Smooth muscle cell (in vitro differentiated cells): ENCODE measurements at regions not wholly inside any gene's neighbourhood (a gene's known extent, or its start where the extent isn't known, plus 50 kb on each side); places are given as distances from the start of the nearest gene placed in this dataset.

Experiments used
- DNase-seq: peaks from one replicate; lab custom pipeline; 2025; ENCODE audit not compliant: unreplicated experiment; lab: John Stamatoyannopoulos, UW
- H2AFZ ChIP-seq: fragments of 200-600 bp; sonication (generic); 2 replicates; pipeline ENCODE4 v1.6.0; 2016; ENCODE audit warnings: antibody characterized with exemption, low read depth, mild to moderate bottlenecking
- H3F3A ChIP-seq: fragments of 200-600 bp; sonication (generic); 2 replicates; pipeline ENCODE4 v1.6.0; 2017; ENCODE audit warnings: antibody characterized with exemption, low read depth
- H3K27ac ChIP-seq: fragments of 200-600 bp; sonication (generic); 2 replicates; pipeline ENCODE4 v1.5.1; 2016; ENCODE audit warnings: low read depth, mild to moderate bottlenecking
- H3K27me3 ChIP-seq: fragments of 200-600 bp; sonication (generic); 2 replicates; pipeline ENCODE4 v1.6.1; 2016; ENCODE audit warnings: low read depth, mild to moderate bottlenecking
- H3K36me3 ChIP-seq: fragments of 200-600 bp; sonication (generic); 2 replicates; pipeline ENCODE4 v1.5.1; 2016; ENCODE audit warnings: low read depth
- H3K4me1 ChIP-seq: fragments of 200-600 bp; sonication (generic); 2 replicates; pipeline ENCODE4 v1.5.1; 2016; ENCODE audit warnings: low read depth
- H3K4me2 ChIP-seq: fragments of 200-600 bp; sonication (generic); 2 replicates; pipeline ENCODE4 v1.6.0; 2016; ENCODE audit warnings: mild to moderate bottlenecking
- H3K4me3 ChIP-seq: fragments of 200-600 bp; sonication (generic); 2 replicates; pipeline ENCODE4 v1.5.1; 2016; ENCODE audit warnings: mild to moderate bottlenecking
- H3K79me2 ChIP-seq: fragments of 200-600 bp; sonication (generic); 2 replicates; pipeline ENCODE4 v1.6.0; 2016; ENCODE audit warnings: low read depth, mild to moderate bottlenecking
- H3K9ac ChIP-seq: fragments of 200-600 bp; sonication (generic); 2 replicates; pipeline ENCODE4 v1.6.0; 2016; ENCODE audit warnings: low read depth
- H3K9me3 ChIP-seq: fragments of 200-600 bp; sonication (generic); replicated peaks from 2 replicates; pipeline ENCODE4 v1.5.1; 2016; ENCODE audit warnings: low read depth
- H4K20me1 ChIP-seq: fragments of 200-600 bp; sonication (generic); 2 replicates; pipeline ENCODE4 v1.6.0; 2016; ENCODE audit warnings: low read depth
- WGBS: methylation state at CpG from one replicate; pipeline ENCODE4 v1.1.7; 2016; ENCODE audit warnings: low lambda C conversion rate; 5-methylcytosine and 5-hydroxymethylcytosine counted together
- TF ChIP-seq, protein P1 (sequence below): fragments of 200-600 bp; sonication (generic); IDR thresholded peaks from 2 replicates; pipeline ENCODE4 v1.5.1; 2017; ENCODE audit warnings: borderline replicate concordance, mild to moderate bottlenecking, antibody characterized with exemption; ENCODE audit not compliant: insufficient read depth, poor library complexity, severe bottlenecking

GRCh38 chr4:177713454-177713853 is 271.2 kb upstream of the AGA start:
- WGBS = 83% methylated on average over 3 of the region's 3 CpGs
- no peaks in the 10 kb centered on the region for H3K79me2 ChIP-seq
- TF ChIP-seq, protein P1, sequence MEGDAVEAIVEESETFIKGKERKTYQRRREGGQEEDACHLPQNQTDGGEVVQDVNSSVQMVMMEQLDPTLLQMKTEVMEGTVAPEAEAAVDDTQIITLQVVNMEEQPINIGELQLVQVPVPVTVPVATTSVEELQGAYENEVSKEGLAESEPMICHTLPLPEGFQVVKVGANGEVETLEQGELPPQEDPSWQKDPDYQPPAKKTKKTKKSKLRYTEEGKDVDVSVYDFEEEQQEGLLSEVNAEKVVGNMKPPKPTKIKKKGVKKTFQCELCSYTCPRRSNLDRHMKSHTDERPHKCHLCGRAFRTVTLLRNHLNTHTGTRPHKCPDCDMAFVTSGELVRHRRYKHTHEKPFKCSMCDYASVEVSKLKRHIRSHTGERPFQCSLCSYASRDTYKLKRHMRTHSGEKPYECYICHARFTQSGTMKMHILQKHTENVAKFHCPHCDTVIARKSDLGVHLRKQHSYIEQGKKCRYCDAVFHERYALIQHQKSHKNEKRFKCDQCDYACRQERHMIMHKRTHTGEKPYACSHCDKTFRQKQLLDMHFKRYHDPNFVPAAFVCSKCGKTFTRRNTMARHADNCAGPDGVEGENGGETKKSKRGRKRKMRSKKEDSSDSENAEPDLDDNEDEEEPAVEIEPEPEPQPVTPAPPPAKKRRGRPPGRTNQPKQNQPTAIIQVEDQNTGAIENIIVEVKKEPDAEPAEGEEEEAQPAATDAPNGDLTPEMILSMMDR = no peak
- DNase-seq = no peak
- H3F3A ChIP-seq = no peaks in the 10 kb centered on the region
- H3K27ac ChIP-seq = no peak overlapping the region
- no peaks in the 10 kb centered on the region for H3K36me3 ChIP-seq
- H3K9me3 ChIP-seq = no peaks in the 10 kb centered on the region
- no peaks in the 10 kb centered on the region for H3K27me3 ChIP-seq
- H3K9ac ChIP-seq = no peak overlapping the region
- H3K4me1 ChIP-seq = no peaks in the 10 kb centered on the region
- H4K20me1 ChIP-seq = no peaks in the 10 kb centered on the region
- no peak overlapping the region for H3K4me2 ChIP-seq
- H3K4me3 ChIP-seq = no peak overlapping the region
- H2AFZ ChIP-seq = no peak overlapping the region

DNA sequence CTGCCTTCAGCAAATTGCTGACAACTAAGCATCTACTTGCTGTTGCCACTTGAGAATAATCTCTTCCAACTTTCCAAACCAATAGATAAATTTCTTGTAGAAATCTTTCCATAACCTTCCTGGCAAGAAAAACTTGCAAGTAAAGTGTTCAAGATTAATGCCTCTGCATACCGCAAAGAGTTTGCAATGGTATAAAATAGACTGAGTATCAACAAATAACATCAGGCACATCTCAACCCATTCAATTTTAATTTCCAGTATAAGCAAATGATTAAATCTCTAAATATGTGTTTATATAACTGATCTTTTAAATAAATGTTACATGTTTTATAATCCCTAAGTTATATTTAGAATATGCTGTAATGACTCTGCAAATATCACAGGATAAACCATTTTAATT is 275.2 kb upstream of the AGA start:
- H3K4me1 ChIP-seq = no peaks in the 10 kb centered on the region
- no peak overlapping the region for H2AFZ ChIP-seq
- 98% methylated on average over 1 of the region's 1 CpG for WGBS
- H3K4me2 ChIP-seq = no peak overlapping the region
- no peaks in the 10 kb centered on the region for H3K27me3 ChIP-seq
- H3K27ac ChIP-seq = no peak overlapping the region
- H3F3A ChIP-seq = no peaks in the 10 kb centered on the region
- H3K79me2 ChIP-seq = no peaks in the 10 kb centered on the region
- no peaks in the 10 kb centered on the region for H3K36me3 ChIP-seq
- no peak overlapping the region for H3K4me3 ChIP-seq
- no peaks in the 10 kb centered on the region for H3K9me3 ChIP-seq
- TF ChIP-seq, protein P1 = no peak
- no peak overlapping the region for H3K9ac ChIP-seq
- DNase-seq = no peak
- H4K20me1 ChIP-seq = no peaks in the 10 kb centered on the region

DNA sequence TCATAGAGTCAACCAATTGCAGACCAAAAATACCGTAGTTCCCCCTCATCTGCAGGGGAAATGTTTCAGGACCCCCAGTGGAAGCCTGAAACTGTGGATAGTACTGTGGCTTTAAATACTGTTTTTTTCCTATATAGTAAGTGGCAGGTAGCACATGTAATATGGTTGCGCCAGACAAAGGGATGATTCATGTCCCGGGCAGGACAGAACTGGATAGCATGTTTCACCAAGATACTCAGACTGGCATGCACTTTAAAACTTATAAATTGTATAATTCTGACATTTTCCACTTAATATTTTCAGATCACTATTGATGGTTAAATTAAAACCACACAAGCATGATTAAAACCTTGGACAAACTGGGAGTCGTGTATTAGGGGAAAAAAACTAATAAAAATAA is 276.3 kb upstream of the AGA start:
- H3K4me2 ChIP-seq = no peak overlapping the region
- WGBS = 80% methylated on average over 4 of the region's 4 CpGs
- no peaks in the 10 kb centered on the region for H3K9me3 ChIP-seq
- H3K36me3 ChIP-seq = no peaks in the 10 kb centered on the region
- H3K27ac ChIP-seq = no peak overlapping the region
- no peaks in the 10 kb centered on the region for H4K20me1 ChIP-seq
- H3F3A ChIP-seq = no peaks in the 10 kb centered on the region
- no peak for DNase-seq
- no peaks in the 10 kb centered on the region for H3K27me3 ChIP-seq
- TF ChIP-seq, protein P1 = no peak
- H3K4me1 ChIP-seq = no peaks in the 10 kb centered on the region
- H3K9ac ChIP-seq = no peak overlapping the region
- no peaks in the 10 kb centered on the region for H3K79me2 ChIP-seq
- H3K4me3 ChIP-seq = no peak overlapping the region
- no peak overlapping the region for H2AFZ ChIP-seq

DNA sequence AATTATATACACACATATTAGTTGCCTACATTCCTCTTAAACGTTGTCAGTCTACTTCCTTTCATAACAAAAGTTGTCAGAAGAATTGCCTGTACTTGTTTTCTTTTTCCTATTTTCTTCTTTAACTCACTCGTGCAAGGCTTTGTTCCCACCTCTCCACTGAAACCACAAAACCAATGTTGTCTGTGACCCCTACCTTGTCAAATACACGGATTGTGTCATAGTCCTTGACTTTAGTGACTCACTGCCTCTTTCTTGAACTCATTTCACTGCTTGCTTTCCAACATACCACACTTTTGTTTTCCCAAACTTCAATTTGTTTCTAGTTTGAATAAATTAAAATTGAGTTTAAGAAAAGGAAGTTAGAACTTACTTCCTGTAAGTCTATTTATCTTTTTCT is 283.9 kb upstream of the AGA start:
- H3K4me2 ChIP-seq = no peak overlapping the region

More for the DNA sequence above, 283.9 kb upstream of the AGA start:
- WGBS = 21% methylated on average over 3 of the region's 3 CpGs
- Histone ChIP-seq H3K9me3 (no peaks in the 10 kb centered on the region), H3K36me3 (no peaks in the 10 kb centered on the region), H3K4me3 (no peak overlapping the region), H3K79me2 (no peaks in the 10 kb centered on the region), H4K20me1 (no peaks in the 10 kb centered on the region), H3K27me3 (no peaks in the 10 kb centered on the region), H3K27ac (no peak overlapping the region), H3F3A (no peaks in the 10 kb centered on the region), H3K4me1 (no peaks in the 10 kb centered on the region), H2AFZ (no peak overlapping the region), H3K9ac (no peak overlapping the region)
- no peak for DNase-seq
- TF ChIP-seq, protein P1 = no peak
